Gastroesophageal sphincter (tissue), 4 donors: ENCODE measurements at regions not wholly inside any gene's neighbourhood (a gene's known extent, or its start where the extent isn't known, plus 50 kb on each side); places are given as distances from the start of the nearest gene placed in this dataset.

ENCODE experiments used
- ATAC-seq: fragments of 150-250 bp; one replicate; pipeline ENCODE4 v1.9.1; 2016; ENCODE audit warnings: mild to moderate bottlenecking, moderate library complexity
- H3K27ac ChIP-seq, 4 donors: fragments of 200-600 bp; sonication (generic) in 3 of 4; 1 replicate in 3 of 4; 2 replicates in 1 of 4; pipeline ENCODE4 v1.5.1; 2016 to 2019
- H3K27me3 ChIP-seq: fragments of 200-600 bp; sonication (generic); one replicate; pipeline ENCODE4 v1.5.1; 2019
- H3K36me3 ChIP-seq, 2 donors: fragments of 200-600 bp; sonication (generic); one replicate each; pipeline ENCODE4 v1.5.1; 2019; ENCODE audit warnings: control low read depth in 1 of 2
- H3K4me1 ChIP-seq, 3 donors: fragments of 200-600 bp; sonication (generic); 1 replicate in 2 of 3; 2 replicates in 1 of 3; pipeline ENCODE4 v1.5.1; 2016 to 2019; ENCODE audit warnings: control low read depth in 2 of 3
- H3K4me3 ChIP-seq, 2 donors: fragments of 200-600 bp; sonication (generic); one replicate each; pipeline ENCODE4 v1.5.1; 2019; ENCODE audit warnings: mild to moderate bottlenecking in 1 of 2, moderate library complexity in 1 of 2
- H3K9me3 ChIP-seq, 3 donors: fragments of 200-600 bp; sonication (generic); one replicate each; pipeline ENCODE4 v1.5.1; 2017 to 2019; ENCODE audit warnings: control low read depth in 2 of 3
- EP300 ChIP-seq: sonication (generic); formaldehyde crosslinking; IDR thresholded peaks from one replicate; pipeline ENCODE4 v1.6.1; 2017; ENCODE audit warnings: antibody characterized with exemption, mild to moderate bottlenecking
- POLR2A ChIP-seq, 2 donors: fragments of 450-650 bp; IDR thresholded peaks; one replicate each; pipeline ENCODE4 v1.6.1; 2017; ENCODE audit warnings: antibody characterized with exemption in 2 of 2, mild to moderate bottlenecking in 2 of 2, moderate library complexity in 1 of 2
- POLR2AphosphoS5 ChIP-seq: sonication (generic); formaldehyde crosslinking; IDR thresholded peaks from one replicate; pipeline ENCODE4 v1.6.1; 2017; ENCODE audit warnings: antibody characterized with exemption
- WGBS, 2 donors: methylation state at CpG; one replicate each; pipeline ENCODE4 v1.1.5; 2018; ENCODE audit warnings: low coverage in 1 of 2; 5-methylcytosine and 5-hydroxymethylcytosine counted together
- TF ChIP-seq, protein P1 (sequence below), 4 experiments: fragments of 200-600 bp in 2 of 4; fragments of 450-650 bp in 2 of 4; sonication (generic) in 1 of 4; IDR thresholded peaks; one replicate each; pipeline ENCODE4 v1.5.1; 2017 to 2019; ENCODE audit warnings: antibody characterized with exemption in 4 of 4, mild to moderate bottlenecking in 2 of 4, moderate library complexity in 2 of 4

DNA sequence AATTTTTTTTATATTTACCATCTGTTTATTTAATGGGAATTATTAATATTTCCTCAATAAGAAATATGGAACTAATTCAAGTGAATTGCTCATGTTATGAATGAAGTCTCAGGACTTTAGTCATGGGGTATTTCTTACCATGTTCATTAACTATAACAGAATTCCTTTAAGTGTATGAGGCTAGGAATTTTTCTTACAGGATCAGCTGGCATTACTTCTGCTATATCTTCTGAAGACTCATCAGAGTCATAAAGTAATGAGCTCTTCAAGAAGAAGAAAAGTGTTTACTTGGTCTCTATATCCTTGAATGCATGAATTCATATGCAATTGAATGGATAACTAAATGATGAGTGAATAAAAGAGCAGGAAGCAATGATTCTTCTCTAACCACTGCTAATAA is 486.8 kb upstream of the THBS1 start:
- no peak for ATAC-seq
- Histone ChIP-seq H3K4me3 (no peak overlapping the region), H3K27me3 (no peaks in the 10 kb centered on the region), H3K36me3 (no peaks in the 10 kb centered on the region), H3K27ac (no peak overlapping the region), H3K9me3 (no peaks in the 10 kb centered on the region), H3K4me1 (peaks cover 0 to 17% (median 0%) of the 10 kb centered on the region in 3 donors)
- TF ChIP-seq POLR2AphosphoS5, result no peak
- TF ChIP-seq, protein P1, sequence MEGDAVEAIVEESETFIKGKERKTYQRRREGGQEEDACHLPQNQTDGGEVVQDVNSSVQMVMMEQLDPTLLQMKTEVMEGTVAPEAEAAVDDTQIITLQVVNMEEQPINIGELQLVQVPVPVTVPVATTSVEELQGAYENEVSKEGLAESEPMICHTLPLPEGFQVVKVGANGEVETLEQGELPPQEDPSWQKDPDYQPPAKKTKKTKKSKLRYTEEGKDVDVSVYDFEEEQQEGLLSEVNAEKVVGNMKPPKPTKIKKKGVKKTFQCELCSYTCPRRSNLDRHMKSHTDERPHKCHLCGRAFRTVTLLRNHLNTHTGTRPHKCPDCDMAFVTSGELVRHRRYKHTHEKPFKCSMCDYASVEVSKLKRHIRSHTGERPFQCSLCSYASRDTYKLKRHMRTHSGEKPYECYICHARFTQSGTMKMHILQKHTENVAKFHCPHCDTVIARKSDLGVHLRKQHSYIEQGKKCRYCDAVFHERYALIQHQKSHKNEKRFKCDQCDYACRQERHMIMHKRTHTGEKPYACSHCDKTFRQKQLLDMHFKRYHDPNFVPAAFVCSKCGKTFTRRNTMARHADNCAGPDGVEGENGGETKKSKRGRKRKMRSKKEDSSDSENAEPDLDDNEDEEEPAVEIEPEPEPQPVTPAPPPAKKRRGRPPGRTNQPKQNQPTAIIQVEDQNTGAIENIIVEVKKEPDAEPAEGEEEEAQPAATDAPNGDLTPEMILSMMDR (IDR thresholded peaks at IDR 0.05), result no peak
- no peak for TF ChIP-seq EP300
- TF ChIP-seq POLR2A (IDR thresholded peaks at IDR 0.05), result no peak

GRCh38 chr15:39095218-39095879 is 485.5 kb upstream of the THBS1 start:
- TF ChIP-seq POLR2AphosphoS5, result no peak
- TF ChIP-seq POLR2A (IDR thresholded peaks at IDR 0.05), result no peak
- TF ChIP-seq, protein P1 (IDR thresholded peaks at IDR 0.05), result no peak
- TF ChIP-seq EP300, result no peak
- Histone ChIP-seq H3K27ac (peak overlapping the region in 3 of 4 donors; percentile 31 to 49 (median 40)), H3K4me3 (no peak overlapping the region), H3K4me1 (peaks cover 0 to 29% (median 0%) of the 10 kb centered on the region in 3 donors), H3K9me3 (no peaks in the 10 kb centered on the region), H3K36me3 (no peaks in the 10 kb centered on the region), H3K27me3 (no peaks in the 10 kb centered on the region)
- ATAC-seq, result no peak
- 69 to 73% methylated on average over 4 to 8 of the region's 8 CpGs for WGBS, 2 donors

DNA sequence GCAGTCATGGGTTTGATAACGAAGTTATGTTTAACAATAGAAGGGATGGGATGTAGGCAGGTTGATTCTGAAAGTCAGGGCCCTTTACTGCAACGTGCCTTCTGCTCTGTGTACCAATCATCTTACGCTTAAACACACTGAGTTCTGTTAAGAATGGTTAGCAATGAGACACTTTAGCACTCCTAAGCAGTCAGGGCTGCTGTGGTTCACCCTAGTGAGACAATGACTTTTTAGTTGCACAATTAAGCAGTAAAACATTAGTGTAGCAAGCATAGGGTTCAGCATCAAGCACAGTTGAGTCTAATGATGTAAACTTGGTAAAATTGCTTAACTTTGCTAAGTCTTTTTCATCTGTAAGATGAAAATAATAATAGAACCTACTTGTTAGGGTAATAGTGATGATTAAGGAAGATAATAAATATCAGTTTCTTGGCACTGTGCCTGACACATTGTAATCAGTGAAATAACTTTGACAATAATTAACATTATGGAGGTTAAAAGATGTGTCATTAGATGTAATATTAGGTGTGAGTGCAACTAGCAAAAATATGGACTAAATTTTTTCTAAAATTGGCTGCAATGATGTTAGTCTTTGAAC is 484.2 kb upstream of the THBS1 start:
- ATAC-seq, result no peak
- Histone ChIP-seq H3K4me3 (no peak overlapping the region), H3K9me3 (no peaks in the 10 kb centered on the region), H3K4me1 (peaks cover 0 to 32% (median 0%) of the 10 kb centered on the region in 3 donors), H3K27me3 (no peaks in the 10 kb centered on the region), H3K27ac (no peak overlapping the region), H3K36me3 (no peaks in the 10 kb centered on the region)
- 85 to 100% methylated on average over 1 to 3 of the region's 3 CpGs for WGBS, 2 donors
- no peak for TF ChIP-seq POLR2AphosphoS5
- TF ChIP-seq, protein P1 (IDR thresholded peaks at IDR 0.05), result no peak
- TF ChIP-seq POLR2A (IDR thresholded peaks at IDR 0.05), result no peak

DNA sequence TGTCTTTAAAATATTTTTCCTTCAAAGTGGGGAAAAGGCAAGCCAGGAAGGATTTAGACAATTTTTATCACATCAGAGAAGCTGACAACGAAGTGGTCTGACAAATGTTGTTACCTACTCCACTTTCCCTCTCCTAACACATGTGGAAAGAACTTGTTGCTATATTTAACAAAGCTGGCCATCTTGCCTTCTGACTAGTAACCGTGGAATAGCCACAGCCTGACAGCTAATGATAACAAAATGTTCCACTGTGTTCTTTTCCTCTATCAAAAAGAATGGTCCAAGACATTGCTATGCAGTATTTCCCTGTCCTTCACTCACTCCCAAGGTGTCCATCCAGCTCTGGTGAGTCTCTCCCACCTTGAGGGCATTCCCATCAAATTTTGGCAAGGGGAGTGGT is 481.4 kb upstream of the THBS1 start:
- WGBS, 2 donors, result 25 to 49% methylated on average over 2 of the region's 2 CpGs
- no peak for ATAC-seq
- Histone ChIP-seq H3K36me3 (no peaks in the 10 kb centered on the region), H3K27ac (peak overlapping the region; percentile 16 to 51 (median 31)), H3K9me3 (no peaks in the 10 kb centered on the region), H3K4me1 (peaks cover 0 to 28% (median 0%) of the 10 kb centered on the region in 3 donors), H3K4me3 (no peak overlapping the region), H3K27me3 (no peaks in the 10 kb centered on the region)
- TF ChIP-seq POLR2AphosphoS5 (no peak), EP300 (no peak), POLR2A (IDR thresholded peaks at IDR 0.05) (no peak)
- TF ChIP-seq, protein P1 (IDR thresholded peaks at IDR 0.05), result no peak

DNA sequence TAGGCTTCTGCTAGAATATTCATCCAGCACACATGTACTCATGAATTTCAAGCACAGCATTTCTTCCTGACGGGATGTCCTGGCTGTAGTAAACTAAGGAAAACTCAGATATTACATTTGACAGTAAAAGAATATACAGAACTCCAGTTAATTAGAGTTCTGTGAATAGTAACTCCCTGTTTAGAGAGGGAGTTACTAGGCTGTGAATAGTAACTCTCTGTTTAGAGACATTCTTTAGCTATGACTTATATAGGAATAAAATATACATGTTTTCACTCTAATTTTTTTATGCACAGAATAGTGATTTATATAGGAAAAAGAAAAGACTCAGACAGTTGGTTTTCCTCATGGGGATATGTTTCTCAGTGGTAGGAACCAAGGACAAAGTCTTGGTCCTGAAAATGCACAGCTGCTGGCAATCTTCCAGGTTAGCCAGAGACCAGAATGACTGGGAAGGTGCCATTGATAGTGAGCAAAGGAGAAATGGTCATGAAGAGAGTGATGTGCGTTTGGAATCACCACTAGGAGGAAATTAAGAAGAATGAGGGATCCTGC is 480.7 kb upstream of the THBS1 start:
- Histone ChIP-seq H3K36me3 (no peaks in the 10 kb centered on the region), H3K27ac (peak overlapping the region; percentile 16 to 51 (median 31)), H3K4me1 (peaks cover 0 to 22% (median 0%) of the 10 kb centered on the region in 3 donors), H3K4me3 (no peak overlapping the region), H3K27me3 (no peaks in the 10 kb centered on the region), H3K9me3 (no peaks in the 10 kb centered on the region)
- TF ChIP-seq, protein P1 (IDR thresholded peaks at IDR 0.05), result peak in 1 of 4 experiments; percentile 7
- TF ChIP-seq POLR2A (IDR thresholded peaks at IDR 0.05) (no peak), POLR2AphosphoS5 (no peak), EP300 (no peak)
- WGBS, 2 donors, result 13 to 43% methylated on average over 2 of the region's 2 CpGs
- ATAC-seq, result no peak
